ENCODE measurements at regions not wholly inside any gene's neighbourhood (a gene's known extent, or its start where the extent isn't known, plus 50 kb on each side); places are given as distances from the start of the nearest gene placed in this dataset.

DNA sequence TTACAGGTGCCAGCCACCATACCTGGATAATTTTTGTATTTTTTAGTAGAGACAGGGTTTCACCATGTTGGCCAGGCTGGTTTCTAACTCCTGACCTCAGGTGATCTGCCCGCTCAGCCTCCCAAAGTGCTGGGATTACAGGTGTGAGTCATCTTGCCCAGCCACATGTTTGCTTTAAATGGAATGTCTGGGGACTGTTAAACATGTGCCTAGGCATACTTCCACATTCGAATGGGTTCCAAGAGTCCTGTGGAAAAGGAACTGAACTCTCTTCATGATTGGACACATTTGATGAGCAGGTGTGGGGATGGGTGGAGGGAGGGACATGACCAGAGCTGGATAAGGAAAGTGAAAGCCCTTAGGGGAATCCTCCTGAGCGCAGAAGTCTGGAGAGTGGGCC lies 58.4 kb upstream of the GREB1L start:
- TF ChIP-seq TEAD4 (IDR thresholded peaks at IDR 0.05) (no peak), CEBPB (IDR thresholded peaks at IDR 0.05) (no peak), TCF12 (IDR thresholded peaks at IDR 0.05; ENCODE audit: low read depth) (no peak), FOXM1 (IDR thresholded peaks at IDR 0.05; ENCODE audit: borderline replicate concordance, low read depth) (no peak), YY1 (IDR thresholded peaks at IDR 0.05; ENCODE audit: low read depth) (no peak), EGR1 (IDR thresholded peaks at IDR 0.05) (no peak), RAD21 (IDR thresholded peaks at IDR 0.05; ENCODE audit: low read depth) (no peak), ZBTB7A (IDR thresholded peaks at IDR 0.05; ENCODE audit: low read depth) (no peak)
- TF ChIP-seq, protein P1, sequence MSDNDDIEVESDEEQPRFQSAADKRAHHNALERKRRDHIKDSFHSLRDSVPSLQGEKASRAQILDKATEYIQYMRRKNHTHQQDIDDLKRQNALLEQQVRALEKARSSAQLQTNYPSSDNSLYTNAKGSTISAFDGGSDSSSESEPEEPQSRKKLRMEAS (IDR thresholded peaks at IDR 0.05) = no peak
- TF ChIP-seq, protein P2, sequence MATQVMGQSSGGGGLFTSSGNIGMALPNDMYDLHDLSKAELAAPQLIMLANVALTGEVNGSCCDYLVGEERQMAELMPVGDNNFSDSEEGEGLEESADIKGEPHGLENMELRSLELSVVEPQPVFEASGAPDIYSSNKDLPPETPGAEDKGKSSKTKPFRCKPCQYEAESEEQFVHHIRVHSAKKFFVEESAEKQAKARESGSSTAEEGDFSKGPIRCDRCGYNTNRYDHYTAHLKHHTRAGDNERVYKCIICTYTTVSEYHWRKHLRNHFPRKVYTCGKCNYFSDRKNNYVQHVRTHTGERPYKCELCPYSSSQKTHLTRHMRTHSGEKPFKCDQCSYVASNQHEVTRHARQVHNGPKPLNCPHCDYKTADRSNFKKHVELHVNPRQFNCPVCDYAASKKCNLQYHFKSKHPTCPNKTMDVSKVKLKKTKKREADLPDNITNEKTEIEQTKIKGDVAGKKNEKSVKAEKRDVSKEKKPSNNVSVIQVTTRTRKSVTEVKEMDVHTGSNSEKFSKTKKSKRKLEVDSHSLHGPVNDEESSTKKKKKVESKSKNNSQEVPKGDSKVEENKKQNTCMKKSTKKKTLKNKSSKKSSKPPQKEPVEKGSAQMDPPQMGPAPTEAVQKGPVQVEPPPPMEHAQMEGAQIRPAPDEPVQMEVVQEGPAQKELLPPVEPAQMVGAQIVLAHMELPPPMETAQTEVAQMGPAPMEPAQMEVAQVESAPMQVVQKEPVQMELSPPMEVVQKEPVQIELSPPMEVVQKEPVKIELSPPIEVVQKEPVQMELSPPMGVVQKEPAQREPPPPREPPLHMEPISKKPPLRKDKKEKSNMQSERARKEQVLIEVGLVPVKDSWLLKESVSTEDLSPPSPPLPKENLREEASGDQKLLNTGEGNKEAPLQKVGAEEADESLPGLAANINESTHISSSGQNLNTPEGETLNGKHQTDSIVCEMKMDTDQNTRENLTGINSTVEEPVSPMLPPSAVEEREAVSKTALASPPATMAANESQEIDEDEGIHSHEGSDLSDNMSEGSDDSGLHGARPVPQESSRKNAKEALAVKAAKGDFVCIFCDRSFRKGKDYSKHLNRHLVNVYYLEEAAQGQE (IDR thresholded peaks at IDR 0.05; ENCODE audit: low read depth) = no peak

DNA sequence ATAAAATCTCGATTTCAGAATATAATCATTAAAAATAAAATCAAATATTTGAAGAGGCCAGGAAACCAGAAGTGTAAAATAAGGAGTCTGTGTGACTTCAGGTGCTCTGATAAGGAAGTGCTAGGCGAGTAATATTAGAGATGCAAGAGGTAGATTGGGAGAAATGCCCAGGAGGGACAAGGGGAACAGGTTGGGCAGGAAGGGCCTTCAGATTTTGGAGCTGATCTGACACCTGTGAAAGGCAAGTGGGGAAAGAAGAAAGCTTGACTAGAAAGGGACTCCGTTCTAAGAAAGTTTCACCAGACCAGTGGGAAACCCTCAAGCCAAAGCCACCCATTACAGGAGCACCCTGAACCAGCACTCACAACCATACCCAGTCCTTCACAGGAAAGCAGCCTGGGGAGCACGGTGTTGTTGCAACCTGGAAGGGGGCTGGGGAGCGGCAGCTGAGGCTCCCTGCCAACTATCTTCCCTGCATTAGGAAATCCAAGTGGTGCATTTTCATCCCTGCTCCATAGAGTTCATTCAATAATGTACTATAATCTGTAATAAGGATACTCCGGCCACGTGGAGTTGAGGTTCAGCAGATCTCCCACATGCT lies 57.5 kb upstream of the GREB1L start:
- TF ChIP-seq, protein P2 (IDR thresholded peaks at IDR 0.05; ENCODE audit: low read depth) = no peak
- TF ChIP-seq, protein P1 (IDR thresholded peaks at IDR 0.05) = no peak
- TF ChIP-seq CREB1 (IDR thresholded peaks at IDR 0.05; ENCODE audit: low read depth) = no peak
- no peak for TF ChIP-seq NFIC (IDR thresholded peaks at IDR 0.05)
- TF ChIP-seq RAD21 (IDR thresholded peaks at IDR 0.05; ENCODE audit: low read depth) = no peak
- TF ChIP-seq ZBTB7A (IDR thresholded peaks at IDR 0.05; ENCODE audit: low read depth) = no peak
- TF ChIP-seq TEAD4 (IDR thresholded peaks at IDR 0.05) = no peak
- TF ChIP-seq EP300 (IDR thresholded peaks at IDR 0.05; ENCODE audit: borderline replicate concordance) = no peak
- no peak for TF ChIP-seq TAF1 (IDR thresholded peaks at IDR 0.05; ENCODE audit: low read depth)
- TF ChIP-seq FOXM1 (IDR thresholded peaks at IDR 0.05; ENCODE audit: borderline replicate concordance, low read depth) = no peak
- TF ChIP-seq, protein P3, sequence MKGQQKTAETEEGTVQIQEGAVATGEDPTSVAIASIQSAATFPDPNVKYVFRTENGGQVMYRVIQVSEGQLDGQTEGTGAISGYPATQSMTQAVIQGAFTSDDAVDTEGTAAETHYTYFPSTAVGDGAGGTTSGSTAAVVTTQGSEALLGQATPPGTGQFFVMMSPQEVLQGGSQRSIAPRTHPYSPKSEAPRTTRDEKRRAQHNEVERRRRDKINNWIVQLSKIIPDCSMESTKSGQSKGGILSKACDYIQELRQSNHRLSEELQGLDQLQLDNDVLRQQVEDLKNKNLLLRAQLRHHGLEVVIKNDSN (IDR thresholded peaks at IDR 0.05) = no peak

DNA sequence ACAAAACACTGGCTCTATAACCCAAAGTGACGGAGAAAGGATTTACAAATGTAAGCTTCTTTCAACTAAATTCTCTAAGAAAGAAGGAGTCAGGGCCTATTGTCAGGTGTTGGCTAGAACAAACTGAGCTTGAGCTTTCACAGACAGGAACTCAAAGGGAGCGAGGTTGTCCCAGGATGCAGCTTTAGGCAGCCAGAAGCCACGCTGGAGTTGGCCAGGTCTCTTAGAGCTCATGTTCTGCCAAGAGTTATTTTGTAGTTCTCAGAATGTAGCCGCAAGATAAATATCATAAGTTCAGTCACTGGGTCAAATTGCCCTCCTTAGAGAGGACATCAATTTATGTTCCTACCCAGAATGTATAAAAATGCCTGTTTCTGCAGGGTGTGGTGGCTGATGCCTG lies 54.1 kb upstream of the GREB1L start:
- no peak for TF ChIP-seq ZBTB7A (IDR thresholded peaks at IDR 0.05; ENCODE audit: low read depth)
- no peak for TF ChIP-seq YY1 (IDR thresholded peaks at IDR 0.05; ENCODE audit: low read depth)
- TF ChIP-seq EP300 (IDR thresholded peaks at IDR 0.05; ENCODE audit: borderline replicate concordance) = no peak
- TF ChIP-seq NFIC (IDR thresholded peaks at IDR 0.05) = no peak
- no peak for TF ChIP-seq TCF12 (IDR thresholded peaks at IDR 0.05; ENCODE audit: low read depth)
- TF ChIP-seq RAD21 (IDR thresholded peaks at IDR 0.05; ENCODE audit: low read depth) = no peak
- TF ChIP-seq, protein P3 (IDR thresholded peaks at IDR 0.05) = no peak
- TF ChIP-seq, protein P2 (IDR thresholded peaks at IDR 0.05; ENCODE audit: low read depth) = no peak
- TF ChIP-seq, protein P1 (IDR thresholded peaks at IDR 0.05) = no peak
- TF ChIP-seq CREB1 (IDR thresholded peaks at IDR 0.05; ENCODE audit: low read depth) = no peak
- no peak for TF ChIP-seq TEAD4 (IDR thresholded peaks at IDR 0.05)
- no peak for TF ChIP-seq CEBPB (IDR thresholded peaks at IDR 0.05)
- TF ChIP-seq EGR1 (IDR thresholded peaks at IDR 0.05) = no peak
- TF ChIP-seq TAF1 (IDR thresholded peaks at IDR 0.05; ENCODE audit: low read depth) = no peak
- TF ChIP-seq FOXM1 (IDR thresholded peaks at IDR 0.05; ENCODE audit: borderline replicate concordance, low read depth) = no peak

DNA sequence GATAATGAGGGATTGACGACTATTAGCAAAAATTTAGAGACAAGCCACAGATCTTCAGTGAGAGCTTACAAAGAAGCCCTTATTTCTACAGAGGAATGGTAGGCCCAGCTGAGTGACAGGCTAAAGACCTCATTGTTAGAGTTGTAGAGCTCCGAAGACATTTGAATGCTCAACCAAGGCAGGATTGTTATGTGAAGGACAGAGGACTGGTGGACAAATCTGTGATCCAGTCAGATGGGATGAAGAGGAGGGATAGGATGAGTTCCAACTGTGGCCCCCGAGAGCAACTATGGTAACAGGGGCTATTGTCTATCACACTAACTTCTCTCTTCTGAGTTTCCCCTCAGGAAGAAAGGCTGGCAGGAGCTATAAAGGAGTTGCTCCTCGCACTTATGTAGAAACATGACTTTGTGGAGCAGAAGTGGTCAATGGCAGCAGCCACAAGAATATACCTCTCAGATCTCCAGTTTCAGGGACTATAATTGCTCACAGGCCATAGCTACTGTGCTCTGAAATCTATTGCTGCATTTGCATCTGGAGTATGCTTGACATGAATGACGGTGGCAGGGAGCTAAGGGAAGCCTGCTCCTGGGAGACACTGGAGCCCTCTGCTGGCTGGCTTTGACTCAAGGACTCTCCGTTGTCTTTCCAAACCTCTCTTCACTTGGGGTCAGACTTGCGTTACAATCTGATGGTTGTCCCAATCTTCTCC lies 50.3 kb upstream of the GREB1L start:
- TF ChIP-seq FOXM1 (IDR thresholded peaks at IDR 0.05; ENCODE audit: borderline replicate concordance, low read depth) = no peak
- peak; percentile 65 for TF ChIP-seq RAD21 (IDR thresholded peaks at IDR 0.05; ENCODE audit: low read depth)

Measured in Ishikawa (cell line).